ENCODE measurements at regions not wholly inside any gene's neighbourhood (a gene's known extent, or its start where the extent isn't known, plus 50 kb on each side); places are given as distances from the start of the nearest gene placed in this dataset.

- 84% methylated on average over 3 of the region's 3 CpGs for WGBS
These were observed 63.2 kb upstream of the RFX8 start for GRCh38 chr2:101538076-101538475.

DNA sequence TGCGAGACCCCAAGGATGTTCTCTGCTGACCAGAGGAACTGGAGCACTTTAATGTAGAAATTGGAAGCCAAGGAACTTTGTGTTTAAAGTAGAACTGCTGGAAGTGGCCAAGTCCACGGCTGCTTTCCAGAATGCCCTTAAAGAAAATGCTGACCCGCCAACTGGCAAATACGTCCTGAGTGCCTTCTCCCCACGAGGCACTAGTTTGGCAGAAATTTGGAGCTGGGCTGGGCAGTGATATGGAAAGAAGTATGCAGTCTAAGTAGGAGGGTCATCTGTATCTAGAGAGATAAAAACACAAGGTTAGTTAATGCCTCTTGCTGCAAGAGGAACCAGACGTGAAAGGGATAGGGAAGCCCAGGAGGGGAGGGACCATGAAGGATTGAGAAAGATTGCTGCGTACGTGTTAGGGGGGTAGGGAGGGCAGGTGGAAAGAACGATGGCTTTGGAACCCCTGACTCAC, 59.3 kb upstream of the RFX8 start:
- peak; percentile 87 for DNase-seq (ENCODE audit: extremely low spot score)
- intact Hi-C loops (cut with DNase I), result no loop called here
- TF ChIP-seq CTCF (IDR thresholded peaks at IDR 0.05), result no peak
- no peak for TF ChIP-seq POLR2AphosphoS5 (IDR thresholded peaks at IDR 0.05)
- no peak for TF ChIP-seq POLR2A (IDR thresholded peaks at IDR 0.05; ENCODE audit: low read depth)
- no peak for TF ChIP-seq EP300 (IDR thresholded peaks at IDR 0.05)
- WGBS, result 39% methylated on average over 9 of the region's 9 CpGs
- Histone ChIP-seq H3K27me3 (no peaks in the 10 kb centered on the region), H3K36me3 (no peaks in the 10 kb centered on the region), H3K4me3 (no peak overlapping the region), H3K4me1 (peaks cover 4 to 15% (median 14%) of the 10 kb centered on the region in 4 donors), H3K27ac (replicated peaks in 1 of 4) (peak overlapping the region; percentile 51 to 78 (median 60)), H3K9me3 (no peaks in the 10 kb centered on the region)

More at GRCh38 chr2:101538076-101538475, 63.2 kb upstream of the RFX8 start:
- no peak for DNase-seq (ENCODE audit: extremely low spot score)
- Histone ChIP-seq H3K36me3 (no peaks in the 10 kb centered on the region), H3K9me3 (no peaks in the 10 kb centered on the region), H3K27me3 (no peaks in the 10 kb centered on the region), H3K27ac (replicated peaks in 1 of 4) (no peak overlapping the region), H3K4me1 (peaks cover 4 to 15% (median 14%) of the 10 kb centered on the region in 4 donors), H3K4me3 (no peak overlapping the region)
- TF ChIP-seq POLR2A (IDR thresholded peaks at IDR 0.05; ENCODE audit: low read depth) (no peak), EP300 (IDR thresholded peaks at IDR 0.05) (no peak), CTCF (IDR thresholded peaks at IDR 0.05) (no peak)
- intact Hi-C loops (cut with DNase I), result no loop called here

DNA sequence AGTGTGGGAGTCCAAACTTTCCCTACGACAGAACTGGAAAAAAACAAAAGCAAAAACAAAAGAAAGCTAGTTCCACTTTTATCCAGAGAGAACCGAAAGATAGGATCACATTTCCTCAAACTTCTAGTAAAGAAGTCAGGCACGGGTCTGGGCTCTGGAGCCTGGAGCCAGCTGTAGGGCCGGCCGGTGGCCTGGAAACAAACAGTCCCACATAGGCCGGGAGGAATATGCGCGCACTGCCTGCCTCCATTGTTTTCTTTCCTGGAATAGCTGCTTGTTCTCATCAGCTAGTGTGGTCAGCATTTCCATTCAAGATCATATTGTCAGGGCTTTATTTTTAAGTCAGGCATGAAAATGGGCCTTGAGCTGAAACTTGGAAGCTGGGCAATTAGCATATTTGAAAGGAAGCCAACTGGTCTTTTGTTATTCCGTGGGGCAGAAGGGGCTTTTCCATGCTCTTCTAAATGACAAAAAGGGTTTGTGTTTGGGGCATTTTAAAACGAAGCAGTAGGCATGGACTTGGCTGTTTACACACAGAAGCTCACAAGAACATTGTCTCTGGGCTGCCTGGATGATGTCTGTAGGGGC, 58.7 kb upstream of the RFX8 start:
- peak; percentile 72 for DNase-seq (ENCODE audit: extremely low spot score)
- Histone ChIP-seq H3K27ac (replicated peaks in 1 of 4) (peak overlapping the region; percentile 51 to 78 (median 60)), H3K9me3 (no peaks in the 10 kb centered on the region), H3K4me3 (no peak overlapping the region), H3K27me3 (no peaks in the 10 kb centered on the region), H3K36me3 (no peaks in the 10 kb centered on the region), H3K4me1 (peaks cover 4 to 15% (median 14%) of the 10 kb centered on the region in 4 donors)
- WGBS, result 36% methylated on average over 10 of the region's 10 CpGs
- intact Hi-C loops (cut with DNase I), result no loop called here
- TF ChIP-seq POLR2AphosphoS5 (IDR thresholded peaks at IDR 0.05) (peak in 1 of 2 donors; percentile 21), POLR2A (IDR thresholded peaks at IDR 0.05; ENCODE audit: low read depth) (no peak), EP300 (IDR thresholded peaks at IDR 0.05) (no peak), CTCF (IDR thresholded peaks at IDR 0.05) (no peak)

- Histone ChIP-seq H3K4me1 (peaks cover 0 to 4% (median 3%) of the 10 kb centered on the region in 4 donors), H3K4me3 (no peak overlapping the region), H3K27me3 (no peaks in the 10 kb centered on the region), H3K27ac (replicated peaks in 1 of 4) (no peak overlapping the region), H3K36me3 (no peaks in the 10 kb centered on the region), H3K9me3 (no peaks in the 10 kb centered on the region)
- peak; percentile 17 for DNase-seq (ENCODE audit: extremely low spot score)
- TF ChIP-seq CTCF (IDR thresholded peaks at IDR 0.05) (no peak), EP300 (IDR thresholded peaks at IDR 0.05) (no peak), POLR2A (IDR thresholded peaks at IDR 0.05; ENCODE audit: low read depth) (no peak), POLR2AphosphoS5 (IDR thresholded peaks at IDR 0.05) (no peak)
- intact Hi-C loops (cut with DNase I), result no loop called here
- WGBS, result 100% methylated on average over 3 of the region's 4 CpGs
These were observed 53.6 kb upstream of the RFX8 start for GRCh38 chr2:101528501-101528900.
